HCT116 (cell line): ENCODE measurements at regions not wholly inside any gene's neighbourhood (a gene's known extent, or its start where the extent isn't known, plus 50 kb on each side); places are given as distances from the start of the nearest gene placed in this dataset.

Experiments used
- ATAC-seq: fragments of 200-7000 bp; cut with Tn5 transposase; 2 replicates; pipeline ENCODE4 v1.9.1; 2020; ENCODE audit warnings: mild to moderate bottlenecking, moderate library complexity
- BruUV-seq: library from RNA; stranded (reverse); fragments of 400-500 nt; replicated peaks from 2 replicates; lab custom pipeline; 2021; lab: Mats Ljungman, UMichigan
- CTCF ChIA-PET: fragments of 300-600 bp; sonication (Branson Sonifier 250); formaldehyde crosslinking; loops from one replicate; lab custom pipeline; 2021; ENCODE audit warnings: antibody characterized with exemption; lab: Charles Lee
- POLR2A ChIA-PET: fragments of 300-600, 350-600 bp; sonication (Branson Sonifier 250); formaldehyde crosslinking; loops from one replicate; lab custom pipeline; 2021; ENCODE audit warnings: antibody characterized with exemption; lab: Charles Lee
- RAD21 ChIA-PET, 2 experiments: fragments of 300-600 bp; sonication (Branson Sonifier 250); formaldehyde crosslinking; loops; one replicate each; lab custom pipeline; 2023; ENCODE audit warnings: low total read pairs in 2 of 2; ENCODE audit not compliant: uncharacterized antibody in 2 of 2, unreplicated experiment in 2 of 2, low non-redundant PET in 1 of 2; lab: Charles Lee
- DNase-seq: peaks from one replicate; pipeline ENCODE4 v3.0.0-alpha.2; 2010; ENCODE audit warnings: low read depth, low spot score
- H2AFZ ChIP-seq: fragments of 200-600 bp; shearing (Covaris generic), sonication (generic); 2 replicates; pipeline ENCODE4 v1.6.1; 2017; ENCODE audit warnings: low read depth, mixed run types, mixed read lengths, antibody characterized with exemption, low read length; ENCODE audit not compliant: poor library complexity, severe bottlenecking
- H3K27ac ChIP-seq: 2 replicates; pipeline ENCODE4 v1.5.1; 2012; ENCODE audit warnings: low read depth, low read length
- H3K27me3 ChIP-seq: fragments of 200-600 bp; sonication (generic); 2 replicates; pipeline ENCODE4 v1.6.1; 2016; ENCODE audit warnings: mixed run types, low read length, mixed read lengths; ENCODE audit not compliant: insufficient read depth
- H3K36me3 ChIP-seq, 2 experiments: fragments of 200-500 bp in 1 of 2; fragments of 200-600 bp in 1 of 2; sonication (Bioruptor generic) in 1 of 2; sonication (generic) in 1 of 2; 2 replicates each; pipeline versions ENCODE4 v1.5.1 to v1.6.1; 2014 to 2016; ENCODE audit warnings: low read length in 2 of 2, inconsistent platforms in 1 of 2, mixed read lengths in 1 of 2, mixed run types in 1 of 2; ENCODE audit not compliant: insufficient read depth in 2 of 2, control insufficient read depth in 1 of 2
- H3K4me1 ChIP-seq, 2 experiments: fragments of 200-600 bp in 1 of 2; sonication (generic) in 1 of 2; 2 replicates each; pipeline versions ENCODE4 v1.5.1 to v1.6.1; 2012 to 2017; ENCODE audit warnings: low read length in 2 of 2, inconsistent platforms in 1 of 2, mild to moderate bottlenecking in 1 of 2, mixed read lengths in 1 of 2, mixed run types in 1 of 2, moderate library complexity in 1 of 2; ENCODE audit not compliant: insufficient read depth in 2 of 2, control insufficient read depth in 1 of 2
- H3K4me2 ChIP-seq: fragments of 200-600 bp; sonication (generic); 2 replicates; pipeline ENCODE4 v1.6.1; 2017; ENCODE audit warnings: mixed run types, low read length, mixed read lengths
- H3K4me3 ChIP-seq, 2 experiments: fragments of 200-600 bp in 1 of 2; sonication (generic) in 1 of 2; replicated peaks in 1 of 2; 2 replicates each; pipeline ENCODE4 v1.5.1; 2011 to 2016; ENCODE audit warnings: low read length in 2 of 2, control low read depth in 1 of 2, low read depth in 1 of 2, mild to moderate bottlenecking in 1 of 2, mixed read lengths in 1 of 2, mixed run types in 1 of 2
- H3K79me2 ChIP-seq: fragments of 200-600 bp; sonication (generic); 2 replicates; pipeline ENCODE4 v1.6.1; 2017; ENCODE audit warnings: mild to moderate bottlenecking, mixed run types, low read length, moderate library complexity, mixed read lengths; ENCODE audit not compliant: insufficient read depth
- H3K9ac ChIP-seq: fragments of 200-600 bp; sonication (generic); 2 replicates; pipeline ENCODE4 v1.6.1; 2016; ENCODE audit warnings: low read length, mixed read lengths
- H3K9me2 ChIP-seq: fragments of 200-600 bp; sonication (generic), shearing (Covaris generic); 2 replicates; pipeline ENCODE4 v1.6.1; 2017; ENCODE audit warnings: mixed run types, mild to moderate bottlenecking, moderate library complexity; ENCODE audit not compliant: insufficient read depth
- H3K9me3 ChIP-seq, 2 experiments: fragments of 200-500 bp in 1 of 2; fragments of 200-600 bp in 1 of 2; sonication (Bioruptor generic) in 1 of 2; sonication (generic) in 1 of 2; 2 replicates each; pipeline ENCODE4 v1.6.1; 2014 to 2017; ENCODE audit warnings: low read length in 2 of 2, mixed read lengths in 2 of 2, inconsistent platforms in 1 of 2, low read depth in 1 of 2, mild to moderate bottlenecking in 1 of 2, mixed run types in 1 of 2, moderate library complexity in 1 of 2; ENCODE audit not compliant: control insufficient read depth in 1 of 2, insufficient read depth in 1 of 2
- H4K20me1 ChIP-seq: fragments of 200-600 bp; sonication (generic), shearing (Covaris generic); 2 replicates; pipeline ENCODE4 v1.6.1; 2017; ENCODE audit warnings: mixed run types, mild to moderate bottlenecking, moderate library complexity; ENCODE audit not compliant: insufficient read depth
- ATF3 ChIP-seq: IDR thresholded peaks from 2 replicates; pipeline ENCODE4 v1.6.1; 2012
- CBX3 ChIP-seq: IDR thresholded peaks from 2 replicates; pipeline ENCODE4 v1.6.1; 2012; ENCODE audit warnings: low read depth
- CTCF ChIP-seq, 3 experiments: fragments of 200-600 bp in 1 of 3; sonication (generic) in 1 of 3; IDR thresholded peaks in 2 of 3; conservative IDR thresholded peaks in 1 of 3; 2 replicates each; pipeline ENCODE4 v1.5.1; 2012 to 2017; ENCODE audit warnings: low read depth in 2 of 3, low read length in 2 of 3, antibody characterized with exemption in 1 of 3, borderline replicate concordance in 1 of 3, control low read depth in 1 of 3, mild to moderate bottlenecking in 1 of 3, mixed read lengths in 1 of 3, mixed run types in 1 of 3, moderate library complexity in 1 of 3; ENCODE audit not compliant: insufficient read depth in 1 of 3
- EGR1 ChIP-seq: IDR thresholded peaks from 2 replicates; pipeline ENCODE4 v1.6.1; 2012; ENCODE audit warnings: low read depth
- EZH2 ChIP-seq: fragments of 200-600 bp; sonication (generic); IDR thresholded peaks from 2 replicates; pipeline ENCODE4 v1.6.1; 2017; ENCODE audit warnings: antibody characterized with exemption, mixed run types
- EZH2phosphoT487 ChIP-seq: fragments of 200-600 bp; IDR thresholded peaks from 2 replicates; pipeline ENCODE4 v1.6.1; 2018; ENCODE audit warnings: antibody characterized with exemption, borderline replicate concordance
- FOSL1 ChIP-seq: IDR thresholded peaks from 2 replicates; pipeline ENCODE4 v1.6.1; 2012; ENCODE audit warnings: low read depth
- JUND ChIP-seq: IDR thresholded peaks from 2 replicates; pipeline ENCODE4 v1.6.1; 2012
- POLR2A ChIP-seq: IDR thresholded peaks from 2 replicates; pipeline ENCODE4 v1.7.0; 2011; ENCODE audit warnings: borderline replicate concordance; ENCODE audit not compliant: insufficient read depth, insufficient read length; ENCODE audit errors: extremely low read depth
- POLR2AphosphoS5 ChIP-seq: IDR thresholded peaks from 2 replicates; pipeline ENCODE4 v1.6.1; 2011; ENCODE audit warnings: mild to moderate bottlenecking, low read depth, low read length, moderate library complexity
- REST ChIP-seq: IDR thresholded peaks from 2 replicates; pipeline ENCODE4 v1.6.1; 2012; ENCODE audit warnings: low read depth
- SP1 ChIP-seq: IDR thresholded peaks from 2 replicates; pipeline ENCODE4 v1.6.1; 2012; ENCODE audit warnings: low read depth
- SRF ChIP-seq: IDR thresholded peaks from 2 replicates; pipeline ENCODE4 v1.6.1; 2012; ENCODE audit warnings: low read depth
- TCF7L2 ChIP-seq: IDR thresholded peaks from 2 replicates; pipeline ENCODE4 v1.7.0; 2011; ENCODE audit warnings: borderline replicate concordance, inconsistent platforms; ENCODE audit not compliant: insufficient read depth, insufficient read length; ENCODE audit errors: extremely low read depth
- ZFX ChIP-seq: fragments of 450-650 bp; IDR thresholded peaks from 2 replicates; pipeline ENCODE4 v1.6.1; 2017
- ZNF274 ChIP-seq: fragments of 200-500 bp; sonication (Bioruptor generic); IDR thresholded peaks from 2 replicates; pipeline ENCODE4 v1.6.1; 2014; ENCODE audit warnings: mild to moderate bottlenecking, low read depth, low read length, inconsistent platforms
- intact Hi-C: fragments of 100-400 bp; cut with micrococcal nuclease; formaldehyde crosslinking; loops from 2 replicates; pipeline ENCODE4 v1.10.0; 2022

- Histone ChIP-seq H3K4me2 (no peak overlapping the region), H3K9me2 (no peaks in the 10 kb centered on the region), H3K4me3 (no peak overlapping the region), H3K79me2 (no peaks in the 10 kb centered on the region), H3K36me3 (no peaks in the 10 kb centered on the region), H3K4me1 (peaks cover 6 to 15% of the 10 kb centered on the region in 2 experiments), H3K27me3 (no peaks in the 10 kb centered on the region), H2AFZ (no peak overlapping the region), H3K27ac (no peak overlapping the region), H3K9ac (no peak overlapping the region), H4K20me1 (no peaks in the 10 kb centered on the region), H3K9me3 (no peaks in the 10 kb centered on the region)
- TF ChIP-seq JUND (no peak), REST (no peak), POLR2A (no peak), ZNF274 (no peak), EGR1 (no peak), ATF3 (no peak), POLR2AphosphoS5 (no peak), SP1 (no peak), EZH2 (no peak), ZFX (no peak), FOSL1 (no peak), CTCF (IDR thresholded peaks at IDR 0.05 in 2 of 3, conservative IDR thresholded peaks at IDR 0.05 in 1 of 3; ENCODE audit: borderline replicate concordance in 1 of 3, insufficient read depth in 1 of 3, low read depth in 2 of 3, low read length in 2 of 3) (no peak), EZH2phosphoT487 (no peak), CBX3 (no peak), TCF7L2 (no peak), SRF (no peak)
- BruUV-seq = no TSS peak
- ChIA-PET CTCF (no interaction called here), POLR2A (interaction anchor here (1.6 kb wide), 1 partner anchor 13 kb away, joined by 4 read pairs; no protein-coding TSS in a partner anchor), RAD21 (no interaction called here)
- intact Hi-C loops = no loop called here
- DNase-seq = no peak
- no peak for ATAC-seq
Observed at GRCh38 chr20:50381771-50382593, 128.2 kb upstream of the PTPN1 start.
